PC-9 (cell line): ENCODE measurements at regions not wholly inside any gene's neighbourhood (a gene's known extent, or its start where the extent isn't known, plus 50 kb on each side); places are given as distances from the start of the nearest gene placed in this dataset.

Experiments used
- EZH2 ChIP-seq: fragments of 200-600 bp; sonication (generic); IDR thresholded peaks from 2 replicates; pipeline ENCODE4 v1.8.0; 2017; ENCODE audit warnings: antibody characterized with exemption, low read depth
- TF ChIP-seq, protein P1 (sequence below): fragments of 200-600 bp; sonication (generic); conservative IDR thresholded peaks from 2 replicates; pipeline ENCODE4 v1.6.1; 2017; ENCODE audit warnings: mixed run types, antibody characterized with exemption, mild to moderate bottlenecking, moderate library complexity

DNA sequence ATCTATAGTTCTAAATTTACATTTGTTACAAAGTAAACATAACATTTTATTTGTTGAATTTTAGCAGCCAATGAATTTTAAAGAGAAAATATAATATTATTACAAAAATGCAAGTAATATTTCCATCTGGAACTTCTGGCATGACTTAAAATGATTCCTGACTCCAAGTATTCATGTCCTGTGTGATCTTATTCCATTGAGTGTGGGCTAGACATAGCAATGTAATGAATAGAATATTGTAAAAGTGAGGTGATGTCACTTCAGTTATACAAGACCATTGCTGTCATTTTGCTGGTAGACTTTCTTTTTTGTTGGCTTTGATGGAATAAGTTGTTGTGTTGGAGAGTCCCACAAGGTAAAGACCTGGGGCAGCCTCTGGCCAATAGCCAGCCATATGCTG is 912.2 kb upstream of the PIK3C3 start:
- TF ChIP-seq, protein P1, sequence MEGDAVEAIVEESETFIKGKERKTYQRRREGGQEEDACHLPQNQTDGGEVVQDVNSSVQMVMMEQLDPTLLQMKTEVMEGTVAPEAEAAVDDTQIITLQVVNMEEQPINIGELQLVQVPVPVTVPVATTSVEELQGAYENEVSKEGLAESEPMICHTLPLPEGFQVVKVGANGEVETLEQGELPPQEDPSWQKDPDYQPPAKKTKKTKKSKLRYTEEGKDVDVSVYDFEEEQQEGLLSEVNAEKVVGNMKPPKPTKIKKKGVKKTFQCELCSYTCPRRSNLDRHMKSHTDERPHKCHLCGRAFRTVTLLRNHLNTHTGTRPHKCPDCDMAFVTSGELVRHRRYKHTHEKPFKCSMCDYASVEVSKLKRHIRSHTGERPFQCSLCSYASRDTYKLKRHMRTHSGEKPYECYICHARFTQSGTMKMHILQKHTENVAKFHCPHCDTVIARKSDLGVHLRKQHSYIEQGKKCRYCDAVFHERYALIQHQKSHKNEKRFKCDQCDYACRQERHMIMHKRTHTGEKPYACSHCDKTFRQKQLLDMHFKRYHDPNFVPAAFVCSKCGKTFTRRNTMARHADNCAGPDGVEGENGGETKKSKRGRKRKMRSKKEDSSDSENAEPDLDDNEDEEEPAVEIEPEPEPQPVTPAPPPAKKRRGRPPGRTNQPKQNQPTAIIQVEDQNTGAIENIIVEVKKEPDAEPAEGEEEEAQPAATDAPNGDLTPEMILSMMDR = no peak
- no peak for TF ChIP-seq EZH2
